CD14-positive monocyte (primary cell): ENCODE measurements at regions not wholly inside any gene's neighbourhood (a gene's known extent, or its start where the extent isn't known, plus 50 kb on each side); places are given as distances from the start of the nearest gene placed in this dataset.

Experiments
- DNase-seq, 3 donors: peaks; one replicate each; pipeline ENCODE4 v3.0.0-alpha.2; 2011 to 2022
- H2AFZ ChIP-seq: 2 replicates; pipeline ENCODE4 v1.6.0; 2012; ENCODE audit warnings: mild to moderate bottlenecking, low read depth, low read length, inconsistent platforms; ENCODE audit not compliant: insufficient read depth, poor library complexity, severe bottlenecking
- H3K27ac ChIP-seq, 2 donors: 1 replicate in 1 of 2; 2 replicates in 1 of 2; pipeline ENCODE4 v1.5.1; 2012 to 2013; ENCODE audit warnings: low read length in 2 of 2, control low read depth in 1 of 2, inconsistent platforms in 1 of 2, low read depth in 1 of 2, mild to moderate bottlenecking in 1 of 2
- H3K27me3 ChIP-seq, 2 donors: one replicate each; pipeline versions ENCODE4 v1.6.0 to v1.6.1; 2011 to 2013; ENCODE audit warnings: low read length in 2 of 2; ENCODE audit not compliant: control insufficient read depth in 2 of 2, insufficient read depth in 2 of 2
- H3K36me3 ChIP-seq, 2 donors: replicated peaks in 1 of 2; 1 replicate in 1 of 2; 2 replicates in 1 of 2; pipeline versions ENCODE4 v1.5.1 to v1.6.1; 2012 to 2013; ENCODE audit warnings: low read length in 2 of 2, control low read depth in 1 of 2, inconsistent platforms in 1 of 2, mild to moderate bottlenecking in 1 of 2; ENCODE audit not compliant: insufficient read depth in 2 of 2, control insufficient read depth in 1 of 2
- H3K4me1 ChIP-seq, 2 donors: 1 replicate in 1 of 2; 2 replicates in 1 of 2; pipeline versions ENCODE4 v1.5.1 to v1.6.1; 2012 to 2013; ENCODE audit warnings: low read length in 2 of 2, control low read depth in 1 of 2, inconsistent platforms in 1 of 2, mild to moderate bottlenecking in 1 of 2, moderate library complexity in 1 of 2; ENCODE audit not compliant: insufficient read depth in 2 of 2, control insufficient read depth in 1 of 2
- H3K4me2 ChIP-seq: replicated peaks from 2 replicates; pipeline ENCODE3; 2012; ENCODE audit warnings: low read length, moderate library complexity, mild to moderate bottlenecking; ENCODE audit not compliant: poor library complexity, severe bottlenecking; ENCODE audit errors: extremely low read depth
- H3K4me3 ChIP-seq, 3 experiments: fragments of 200-600 bp in 1 of 3; sonication (generic) in 1 of 3; replicated peaks in 1 of 3; 1 replicate in 2 of 3; 2 replicates in 1 of 3; pipeline ENCODE4 v1.5.1; 2011 to 2013; ENCODE audit warnings: low read length in 3 of 3, mild to moderate bottlenecking in 3 of 3, control low read depth in 2 of 3, low read depth in 2 of 3, inconsistent platforms in 1 of 3, moderate library complexity in 1 of 3
- H3K79me2 ChIP-seq: 2 replicates; pipeline ENCODE4 v1.6.0; 2012; ENCODE audit warnings: mild to moderate bottlenecking, control low read depth, inconsistent platforms, low read length, moderate library complexity; ENCODE audit not compliant: insufficient read depth
- H3K9ac ChIP-seq: 2 replicates; pipeline ENCODE4 v1.6.0; 2017; ENCODE audit warnings: low read length, mild to moderate bottlenecking; ENCODE audit not compliant: insufficient read depth, poor library complexity, severe bottlenecking
- H3K9me3 ChIP-seq, 2 donors: replicated peaks in 1 of 2; 1 replicate in 1 of 2; 2 replicates in 1 of 2; pipeline versions ENCODE4 v1.5.1 to v1.6.1; 2012 to 2013; ENCODE audit warnings: low read length in 2 of 2, control low read depth in 1 of 2; ENCODE audit not compliant: control insufficient read depth in 1 of 2, insufficient read depth in 1 of 2
- H4K20me1 ChIP-seq: 2 replicates; pipeline ENCODE4 v1.6.0; 2012; ENCODE audit warnings: mild to moderate bottlenecking, low read length, control low read depth, moderate library complexity; ENCODE audit not compliant: insufficient read depth
- H3K27ac Mint-ChIP-seq, 7 donors: one replicate each; pipeline ENCODE4 v1.8.0; 2020; ENCODE audit warnings: mild to moderate bottlenecking in 7 of 7, mixed read lengths in 7 of 7, moderate library complexity in 6 of 7, inconsistent platforms in 2 of 7
- H3K27me3 Mint-ChIP-seq, 3 donors: one replicate each; pipeline ENCODE4 v1.8.0; 2021 to 2022; ENCODE audit warnings: low read depth in 3 of 3, mild to moderate bottlenecking in 3 of 3, mixed read lengths in 3 of 3, moderate library complexity in 3 of 3, inconsistent platforms in 1 of 3
- H3K36me3 Mint-ChIP-seq, 2 donors: one replicate each; pipeline ENCODE4 v1.8.0; 2020; ENCODE audit warnings: mixed read lengths in 2 of 2, inconsistent platforms in 1 of 2, mild to moderate bottlenecking in 1 of 2
- H3K4me1 Mint-ChIP-seq: one replicate; pipeline ENCODE4 v1.8.0; 2020; ENCODE audit warnings: mild to moderate bottlenecking, mixed read lengths
- H3K4me3 Mint-ChIP-seq, 2 donors: one replicate each; pipeline ENCODE4 v1.8.0; 2020; ENCODE audit warnings: mild to moderate bottlenecking in 2 of 2, mixed read lengths in 2 of 2, moderate library complexity in 1 of 2
- H3K9me3 Mint-ChIP-seq, 7 donors: one replicate each; pipeline ENCODE4 v1.8.0; 2020 to 2022; ENCODE audit warnings: mixed read lengths in 7 of 7, mild to moderate bottlenecking in 6 of 7, moderate library complexity in 6 of 7, inconsistent platforms in 2 of 7
- WGBS: methylation state at CpG from one replicate; pipeline ENCODE4 v1.1.5; 2013; ENCODE audit warnings: missing lambda C conversion rate; ENCODE audit not compliant: insufficient coverage; 5-methylcytosine and 5-hydroxymethylcytosine counted together
- intact Hi-C, 2 donors: fragments of 100-400 bp; cut with micrococcal nuclease; formaldehyde crosslinking; loops; one replicate each; pipeline versions ENCODE4 v1.15.0 to v1.15.1; 2023
- TF ChIP-seq, protein P1 (sequence below): fragments of 200-600 bp; IDR thresholded peaks from one replicate; pipeline ENCODE4 v1.8.0; 2022; ENCODE audit warnings: antibody characterized with exemption, mild to moderate bottlenecking

GRCh38 chr4:132101526-132101925, 1047.6 kb upstream of the PCDH10 start:
- Histone ChIP-seq H3K9me3 (peaks cover 7 to 10% of the 10 kb centered on the region in 2 donors), H4K20me1 (no peaks in the 10 kb centered on the region), H2AFZ (no peak overlapping the region), H3K9ac (no peak overlapping the region), H3K79me2 (no peaks in the 10 kb centered on the region), H3K4me2 (no peak overlapping the region), H3K27ac (no peak overlapping the region), H3K4me3 (no peak overlapping the region), H3K27me3 (no peaks in the 10 kb centered on the region), H3K36me3 (no peaks in the 10 kb centered on the region), H3K4me1 (no peaks in the 10 kb centered on the region)
- no peak overlapping the region for H3K27ac Mint-ChIP-seq
- H3K36me3 Mint-ChIP-seq = no peaks in the 10 kb centered on the region
- peaks cover 0 to 9% (median 3%) of the 10 kb centered on the region in 7 donors for H3K9me3 Mint-ChIP-seq
- no peaks in the 10 kb centered on the region for H3K4me1 Mint-ChIP-seq
- TF ChIP-seq, protein P1, sequence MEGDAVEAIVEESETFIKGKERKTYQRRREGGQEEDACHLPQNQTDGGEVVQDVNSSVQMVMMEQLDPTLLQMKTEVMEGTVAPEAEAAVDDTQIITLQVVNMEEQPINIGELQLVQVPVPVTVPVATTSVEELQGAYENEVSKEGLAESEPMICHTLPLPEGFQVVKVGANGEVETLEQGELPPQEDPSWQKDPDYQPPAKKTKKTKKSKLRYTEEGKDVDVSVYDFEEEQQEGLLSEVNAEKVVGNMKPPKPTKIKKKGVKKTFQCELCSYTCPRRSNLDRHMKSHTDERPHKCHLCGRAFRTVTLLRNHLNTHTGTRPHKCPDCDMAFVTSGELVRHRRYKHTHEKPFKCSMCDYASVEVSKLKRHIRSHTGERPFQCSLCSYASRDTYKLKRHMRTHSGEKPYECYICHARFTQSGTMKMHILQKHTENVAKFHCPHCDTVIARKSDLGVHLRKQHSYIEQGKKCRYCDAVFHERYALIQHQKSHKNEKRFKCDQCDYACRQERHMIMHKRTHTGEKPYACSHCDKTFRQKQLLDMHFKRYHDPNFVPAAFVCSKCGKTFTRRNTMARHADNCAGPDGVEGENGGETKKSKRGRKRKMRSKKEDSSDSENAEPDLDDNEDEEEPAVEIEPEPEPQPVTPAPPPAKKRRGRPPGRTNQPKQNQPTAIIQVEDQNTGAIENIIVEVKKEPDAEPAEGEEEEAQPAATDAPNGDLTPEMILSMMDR = no peak
- H3K27me3 Mint-ChIP-seq = no peaks in the 10 kb centered on the region
- no CpG with 5 or more reads among the region's 1 CpG for WGBS
- intact Hi-C loops = no loop called here
- H3K4me3 Mint-ChIP-seq = no peak overlapping the region
- no peak for DNase-seq

GRCh38 chr4:132108784-132109183, 1040.3 kb upstream of the PCDH10 start:
- Histone ChIP-seq H2AFZ (no peak overlapping the region), H3K9ac (no peak overlapping the region), H3K4me2 (no peak overlapping the region), H3K27me3 (no peaks in the 10 kb centered on the region), H3K79me2 (no peaks in the 10 kb centered on the region), H3K9me3 (no peaks in the 10 kb centered on the region), H3K4me1 (no peaks in the 10 kb centered on the region), H4K20me1 (no peaks in the 10 kb centered on the region), H3K27ac (no peak overlapping the region), H3K4me3 (no peak overlapping the region), H3K36me3 (no peaks in the 10 kb centered on the region)
- Mint-ChIP-seq H3K9me3 (peaks cover 0 to 6% (median 2%) of the 10 kb centered on the region in 7 donors), H3K27me3 (no peaks in the 10 kb centered on the region), H3K4me3 (no peak overlapping the region), H3K36me3 (no peaks in the 10 kb centered on the region), H3K27ac (no peak overlapping the region), H3K4me1 (no peaks in the 10 kb centered on the region)
- intact Hi-C loops = no loop called here
- DNase-seq = no peak
- TF ChIP-seq, protein P1 = no peak
